Upper lobe of left lung (tissue), 6 donors: ENCODE measurements at regions not wholly inside any gene's neighbourhood (a gene's known extent, or its start where the extent isn't known, plus 50 kb on each side); places are given as distances from the start of the nearest gene placed in this dataset.
"Not testable (repeated sequence)": the region's sequence is repeated elsewhere in the genome, so short reads cannot be mapped to it uniquely, and the experiment has no call there.

Source experiments
- ATAC-seq, 2 donors: fragments of 200-7000 bp; cut with Tn5 transposase; one replicate each; pipeline ENCODE4 v1.9.1; 2022; ENCODE audit warnings: mild to moderate bottlenecking in 2 of 2, moderate library complexity in 2 of 2; ENCODE audit not compliant: low FRiP score in 2 of 2
- DNase-seq, 2 donors: peaks; one replicate each; pipeline ENCODE4 v3.0.0-alpha.2; 2019 to 2020
- H3K27ac ChIP-seq, 4 donors: fragments of 200-600 bp; sonication (generic); one replicate each; pipeline ENCODE4 v1.5.1; 2016 to 2019
- H3K27me3 ChIP-seq, 4 donors: fragments of 200-600 bp; sonication (generic); one replicate each; pipeline ENCODE4 v1.5.1; 2017 to 2019
- H3K36me3 ChIP-seq, 4 donors: fragments of 200-600 bp; sonication (generic); one replicate each; pipeline ENCODE4 v1.5.1; 2016 to 2019
- H3K4me1 ChIP-seq, 4 donors: fragments of 200-600 bp; sonication (generic); one replicate each; pipeline ENCODE4 v1.5.1; 2018 to 2019
- H3K4me3 ChIP-seq, 4 donors: fragments of 200-600 bp; sonication (generic); one replicate each; pipeline ENCODE4 v1.5.1; 2017 to 2019; ENCODE audit warnings: mild to moderate bottlenecking in 2 of 4, moderate library complexity in 1 of 4
- H3K9me3 ChIP-seq, 4 donors: fragments of 200-600 bp; sonication (generic); one replicate each; pipeline ENCODE4 v1.5.1; 2018 to 2019
- CTCF ChIP-seq, 6 experiments: fragments of 450-650 bp in 4 of 6; fragments of 200-600 bp in 2 of 6; sonication (generic) in 2 of 6; IDR thresholded peaks; one replicate each; pipeline ENCODE4 v1.5.1; 2016 to 2019; ENCODE audit warnings: antibody characterized with exemption in 6 of 6
- EP300 ChIP-seq, 4 donors: sonication (generic); formaldehyde crosslinking; IDR thresholded peaks; one replicate each; pipeline ENCODE4 v1.5.1; 2017; ENCODE audit warnings: antibody characterized with exemption in 4 of 4, control low read depth in 2 of 4
- POLR2A ChIP-seq, 4 donors: fragments of 450-650 bp; IDR thresholded peaks; one replicate each; pipeline ENCODE4 v1.5.1; 2016 to 2017; ENCODE audit warnings: antibody characterized with exemption in 4 of 4, mild to moderate bottlenecking in 2 of 4
- POLR2AphosphoS5 ChIP-seq, 2 donors: sonication (generic); formaldehyde crosslinking; IDR thresholded peaks; one replicate each; pipeline ENCODE4 v1.5.1; 2017; ENCODE audit warnings: antibody characterized with exemption in 2 of 2
- WGBS, 2 donors: methylation state at CpG; one replicate each; pipeline ENCODE4 v1.1.5; 2017 to 2018; 5-methylcytosine and 5-hydroxymethylcytosine counted together
- donor health status: DM: no; HTN: no; CAD: no; lungs with moderate emphysema.
- donor health status: DM: no; HTN: yes; CAD: no; lungs with severe emphysema.

- Histone ChIP-seq H3K27me3 (no peaks in the 10 kb centered on the region), H3K36me3 (no peaks in the 10 kb centered on the region), H3K4me1 (no peaks in the 10 kb centered on the region), H3K27ac (no peak overlapping the region), H3K4me3 (no peak overlapping the region), H3K9me3 (no peaks in the 10 kb centered on the region)
- no peak for DNase-seq
- 82 to 92% methylated on average over 27 to 28 of the region's 28 CpGs for WGBS, 2 donors
- TF ChIP-seq POLR2AphosphoS5 (IDR thresholded peaks at IDR 0.05) (no peak), EP300 (IDR thresholded peaks at IDR 0.05) (no peak), POLR2A (IDR thresholded peaks at IDR 0.05) (no peak), CTCF (IDR thresholded peaks at IDR 0.05) (no peak)
- peak in 1 of 2 donors; percentile 39 for ATAC-seq
Measured at GRCh38 chr6:168377856-168378832, 58.6 kb upstream of the DACT2 start.

DNA sequence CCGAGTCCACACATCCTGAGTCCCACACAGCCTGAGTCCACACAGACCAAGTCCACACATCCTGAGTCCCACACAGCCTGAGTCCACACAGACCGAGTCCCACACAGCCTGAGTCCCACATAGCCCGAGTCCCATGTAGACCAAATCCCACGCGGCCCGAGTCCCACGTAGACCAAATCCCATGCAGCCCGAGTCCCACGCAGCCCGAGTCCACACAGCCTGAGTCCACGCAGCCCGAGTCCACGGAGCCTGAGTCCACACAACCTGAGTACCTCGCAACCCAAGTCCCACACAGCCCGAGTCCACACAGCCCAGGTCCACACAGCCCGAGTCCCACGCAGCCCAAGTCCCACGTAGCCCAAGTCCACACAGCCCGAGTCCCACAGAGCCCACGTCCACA is 60.0 kb upstream of the DACT2 start:
- H3K36me3 ChIP-seq, H3K9me3 ChIP-seq, H3K4me3 ChIP-seq, H3K4me1 ChIP-seq, H3K27me3 ChIP-seq, ATAC-seq, H3K27ac ChIP-seq: not testable (repeated sequence)
- 83 to 97% methylated on average over 16 to 20 of the region's 20 CpGs for WGBS, 2 donors
- peak in 1 of 2 donors; percentile 61 for DNase-seq

- peak in 1 of 2 donors; percentile 61 for DNase-seq
- H3K27ac ChIP-seq, H3K27me3 ChIP-seq, H3K4me3 ChIP-seq, ATAC-seq, H3K36me3 ChIP-seq, H3K9me3 ChIP-seq, H3K4me1 ChIP-seq: not testable (repeated sequence)
- WGBS, 2 donors: 89 to 91% methylated on average over 33 to 38 of the region's 38 CpGs
Measured at GRCh38 chr6:168380166-168380955, 60.6 kb upstream of the SMOC2 start.

DNA sequence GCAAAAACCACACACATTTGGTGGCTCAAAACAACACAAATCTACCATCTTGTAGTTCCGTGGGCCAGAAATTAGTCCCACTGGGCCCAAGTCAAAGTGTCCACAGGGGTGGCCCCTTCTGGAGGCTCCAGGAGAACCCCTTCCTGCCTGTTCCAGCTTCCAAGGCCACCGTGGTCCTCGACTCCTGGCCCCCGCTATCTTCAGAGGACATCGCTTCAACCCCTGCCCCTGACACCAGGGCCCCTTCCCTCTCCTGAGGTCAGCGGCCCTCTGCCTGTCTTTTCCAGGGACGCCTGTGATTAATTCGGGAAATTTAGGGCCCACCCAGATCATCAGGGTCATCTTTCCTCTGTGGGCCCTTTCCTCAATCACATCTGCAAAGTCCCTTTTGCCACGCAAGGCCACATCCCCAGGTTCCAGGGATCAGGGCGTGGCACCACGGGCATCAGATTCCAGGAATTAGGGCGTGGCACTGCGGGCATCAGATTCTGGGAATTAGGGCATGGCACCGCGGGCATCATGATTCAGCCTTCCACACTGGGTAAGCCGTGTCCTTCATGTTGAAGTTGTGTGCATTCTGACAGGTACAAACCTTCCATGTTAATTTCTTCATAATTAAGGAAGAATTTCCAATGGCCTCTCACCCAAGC is 59.9 kb upstream of the SMOC2 start:
- no peaks in the 10 kb centered on the region for H3K27me3 ChIP-seq
- H3K27ac ChIP-seq: no peak overlapping the region
- WGBS, 2 donors: 88 to 97% methylated on average over 10 to 16 of the region's 16 CpGs
- H3K36me3 ChIP-seq: no peaks in the 10 kb centered on the region
- TF ChIP-seq POLR2AphosphoS5 (IDR thresholded peaks at IDR 0.05): no peak
- no peak for TF ChIP-seq EP300 (IDR thresholded peaks at IDR 0.05)
- TF ChIP-seq POLR2A (IDR thresholded peaks at IDR 0.05): no peak
- no peak for TF ChIP-seq CTCF (IDR thresholded peaks at IDR 0.05)
- DNase-seq (no peak), ATAC-seq (no peak)
- H3K4me3 ChIP-seq: no peak overlapping the region
- H3K4me1 ChIP-seq: no peaks in the 10 kb centered on the region
- no peaks in the 10 kb centered on the region for H3K9me3 ChIP-seq

GRCh38 chr6:168381726-168382458 is 59.1 kb upstream of the SMOC2 start:
- Histone ChIP-seq H3K27me3 (no peaks in the 10 kb centered on the region), H3K4me3 (no peak overlapping the region), H3K36me3 (no peaks in the 10 kb centered on the region), H3K4me1 (no peaks in the 10 kb centered on the region), H3K27ac (no peak overlapping the region), H3K9me3 (no peaks in the 10 kb centered on the region)
- DNase-seq: peak in 1 of 2 donors; percentile 74
- WGBS, 2 donors: 88 to 89% methylated on average over 24 of the region's 24 CpGs
- ATAC-seq: no peak
- TF ChIP-seq CTCF (IDR thresholded peaks at IDR 0.05) (no peak), POLR2AphosphoS5 (IDR thresholded peaks at IDR 0.05) (no peak), POLR2A (IDR thresholded peaks at IDR 0.05) (no peak), EP300 (IDR thresholded peaks at IDR 0.05) (no peak)
